Limb (tissue), 2 donors: ENCODE measurements at regions not wholly inside any gene's neighbourhood (a gene's known extent, or its start where the extent isn't known, plus 50 kb on each side); places are given as distances from the start of the nearest gene placed in this dataset.

Source experiments
- DNase-seq, 2 donors: peaks; one replicate each; pipeline ENCODE4 v3.0.0-alpha.2; 2016; ENCODE audit errors: extremely low spot score in 2 of 2

- no peak for DNase-seq
These were observed 1014.3 kb downstream of the CBLN2 start for GRCh38 chr18:71529703-71530303.

DNA sequence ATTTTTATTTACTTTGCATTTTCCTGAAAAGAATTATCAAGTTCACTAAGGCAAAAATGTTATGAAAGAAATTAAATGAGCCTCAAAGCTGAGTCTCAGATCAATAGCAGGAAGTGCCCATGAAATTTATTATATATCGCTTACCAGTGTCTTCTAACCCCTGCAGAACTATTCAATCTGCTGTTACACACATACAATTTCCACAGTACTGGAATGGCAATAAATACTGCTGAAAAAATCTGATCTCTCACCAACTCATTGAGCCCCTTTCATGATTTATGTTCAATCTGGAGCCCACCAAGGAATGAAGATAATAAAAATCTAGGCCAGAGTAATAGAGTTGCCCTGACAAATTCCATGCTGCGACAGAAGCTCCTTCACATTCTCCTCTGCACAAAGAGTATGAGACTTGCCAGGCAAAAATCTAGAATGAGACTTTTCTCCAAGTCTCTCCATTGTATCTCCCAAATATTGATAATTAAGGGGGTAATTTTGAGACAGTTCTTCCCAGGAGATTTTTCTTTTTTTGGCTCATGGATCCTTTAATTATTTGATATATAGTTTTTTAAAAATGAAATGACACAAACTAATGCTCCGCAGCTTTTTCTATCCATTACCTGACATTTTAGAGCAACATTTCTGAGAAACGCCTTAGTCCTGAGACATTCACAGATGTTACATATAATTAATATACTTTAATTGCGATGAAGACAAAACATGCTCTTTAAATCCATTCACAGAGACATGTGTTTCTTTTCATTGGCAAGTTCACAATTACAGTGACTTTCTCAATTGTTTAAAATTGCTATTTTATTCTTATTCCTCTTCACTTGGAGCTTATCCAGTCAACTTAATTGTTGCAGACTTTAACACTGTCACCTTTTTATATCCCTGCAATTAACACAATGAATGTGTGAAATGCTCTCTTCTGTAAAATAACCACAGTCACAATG, 1020.4 kb downstream of the CBLN2 start:
- no peak for DNase-seq

GRCh38 chr18:71505526-71505925, 1038.6 kb downstream of the CBLN2 start:
- no peak for DNase-seq

- no peak for DNase-seq
These were observed 1040.9 kb downstream of the CBLN2 start for GRCh38 chr18:71503222-71503621.

- DNase-seq = no peak
These were observed 1058.5 kb downstream of the CBLN2 start for GRCh38 chr18:71485611-71486010.

- no peak for DNase-seq
These were observed 1072.0 kb downstream of the CBLN2 start for GRCh38 chr18:71471963-71472725.

DNA sequence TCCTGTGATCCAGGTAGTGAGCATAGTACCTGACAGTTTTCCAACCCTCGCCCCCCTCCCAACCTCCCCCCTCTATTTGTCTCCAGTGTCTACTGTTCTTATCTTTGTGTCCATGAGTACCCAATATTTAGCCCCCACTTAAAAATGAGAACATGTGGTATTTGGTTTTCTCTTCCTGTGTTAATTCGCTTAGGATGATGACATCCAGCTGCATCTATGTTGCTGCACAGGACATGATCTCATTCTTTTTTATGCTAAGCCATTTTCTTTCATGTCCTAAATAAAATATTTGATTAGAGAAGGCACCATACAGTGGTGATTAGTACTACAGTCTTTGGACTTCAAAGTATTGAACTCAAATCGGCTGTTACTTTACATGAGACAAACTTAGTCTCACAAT, 1087.9 kb downstream of the CBLN2 start:
- DNase-seq = no peak

- no peak for DNase-seq
These were observed 1093.9 kb downstream of the CBLN2 start for GRCh38 chr18:71450257-71450656.

- no peak for DNase-seq
These were observed 1100.2 kb downstream of the CBLN2 start for GRCh38 chr18:71443706-71444480.

DNA sequence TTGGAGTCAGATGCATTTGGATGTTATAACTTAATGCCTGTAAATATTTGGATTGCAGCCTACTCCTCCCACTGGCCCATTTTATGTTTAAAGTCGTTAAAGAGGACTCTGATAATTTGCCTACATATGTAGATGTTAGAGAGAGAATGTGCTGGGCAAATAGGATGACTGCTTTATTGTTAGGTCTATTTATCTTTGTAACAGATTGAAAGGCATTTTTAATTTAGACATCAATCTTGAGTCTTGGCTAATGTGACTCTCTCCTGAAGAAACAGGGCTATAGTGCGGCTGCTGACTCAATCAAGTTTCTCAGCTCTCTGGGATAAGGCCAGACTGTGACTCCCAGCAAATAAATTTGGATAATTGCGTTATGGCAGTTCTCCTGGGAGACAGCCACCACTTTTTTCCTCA, 1101.4 kb downstream of the CBLN2 start:
- peak in 1 of 2 donors; percentile 13 for DNase-seq

- no peak for DNase-seq
These were observed 1103.0 kb downstream of the CBLN2 start for GRCh38 chr18:71441156-71441555.

GRCh38 chr18:71437511-71437910, 1106.6 kb downstream of the CBLN2 start:
- no peak for DNase-seq

DNA sequence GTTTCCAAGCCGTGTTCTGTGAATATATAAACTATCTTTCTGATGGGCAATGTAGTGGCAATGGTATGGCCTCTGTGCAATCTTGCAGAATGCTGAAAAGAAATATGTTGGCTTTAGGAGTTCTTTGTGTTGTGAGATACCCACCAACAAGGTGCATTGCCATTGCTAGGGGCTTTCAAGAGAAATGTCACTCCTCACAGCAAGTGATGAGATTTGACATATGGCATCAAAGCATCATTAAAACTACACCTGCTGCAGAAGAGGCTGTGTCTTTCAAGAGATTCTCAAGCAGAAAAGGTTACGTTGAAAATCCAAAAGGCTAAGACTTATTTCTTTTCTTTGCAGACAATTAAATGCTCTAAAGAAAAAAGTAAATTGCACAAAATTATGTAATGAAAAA, 1110.8 kb downstream of the CBLN2 start:
- DNase-seq = no peak

DNA sequence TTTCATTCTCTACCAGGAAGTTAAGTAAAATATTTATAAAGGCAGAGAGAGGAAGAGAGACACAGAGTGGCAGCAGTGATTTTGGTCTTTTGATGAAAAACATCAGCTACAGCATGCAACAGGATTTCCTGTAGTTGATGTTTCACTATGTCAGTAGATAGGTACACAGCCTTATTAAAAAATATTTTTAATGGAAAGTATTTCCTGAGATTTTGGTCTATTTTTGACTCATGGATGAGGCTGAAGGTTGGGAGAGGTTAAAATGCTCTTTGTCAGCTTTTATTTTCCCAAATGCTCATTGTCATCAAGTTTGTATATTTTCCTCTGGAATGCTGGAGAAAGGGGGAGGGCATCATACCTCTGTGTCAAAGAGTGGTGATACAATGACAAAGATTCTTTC, 1112.5 kb downstream of the CBLN2 start:
- DNase-seq = no peak

DNA sequence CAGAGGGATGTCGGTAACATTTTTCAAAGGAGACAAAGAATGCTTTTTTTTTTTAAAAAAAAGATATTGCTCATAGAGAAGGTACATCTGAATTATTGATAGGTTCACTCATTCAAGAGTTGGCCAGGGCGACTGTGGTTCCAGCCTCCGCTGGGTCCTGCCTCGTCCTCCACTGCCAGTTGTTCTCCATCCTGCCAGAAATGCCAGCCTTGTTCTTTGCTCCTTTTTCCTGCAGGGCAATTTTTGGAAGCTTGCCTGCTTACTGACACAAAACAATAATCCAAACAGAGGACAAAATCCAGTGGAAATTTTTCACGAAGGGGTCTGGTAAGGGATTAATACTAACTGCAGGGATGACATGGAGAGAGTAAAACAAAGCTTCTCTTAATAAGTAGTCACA, 1113.0 kb downstream of the CBLN2 start:
- no peak for DNase-seq

DNA sequence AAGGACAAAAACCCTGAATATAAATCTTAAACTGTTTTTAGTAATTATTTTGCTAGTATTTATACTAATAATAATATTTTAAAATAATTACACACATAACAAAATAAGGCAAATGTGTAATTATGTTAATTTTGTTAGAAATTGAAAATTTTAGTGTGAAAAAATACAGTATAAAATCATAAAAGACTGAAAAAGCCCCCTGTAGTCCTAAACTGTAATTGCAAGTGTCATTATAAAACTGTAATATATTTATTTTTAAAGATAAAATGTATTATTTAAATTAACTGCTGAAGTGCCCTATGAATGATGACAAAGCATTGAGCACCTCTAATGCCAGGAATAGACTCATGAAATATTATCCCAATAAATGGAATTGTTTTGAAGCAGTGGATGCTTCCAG, 1117.7 kb downstream of the CBLN2 start:
- no peak for DNase-seq

DNA sequence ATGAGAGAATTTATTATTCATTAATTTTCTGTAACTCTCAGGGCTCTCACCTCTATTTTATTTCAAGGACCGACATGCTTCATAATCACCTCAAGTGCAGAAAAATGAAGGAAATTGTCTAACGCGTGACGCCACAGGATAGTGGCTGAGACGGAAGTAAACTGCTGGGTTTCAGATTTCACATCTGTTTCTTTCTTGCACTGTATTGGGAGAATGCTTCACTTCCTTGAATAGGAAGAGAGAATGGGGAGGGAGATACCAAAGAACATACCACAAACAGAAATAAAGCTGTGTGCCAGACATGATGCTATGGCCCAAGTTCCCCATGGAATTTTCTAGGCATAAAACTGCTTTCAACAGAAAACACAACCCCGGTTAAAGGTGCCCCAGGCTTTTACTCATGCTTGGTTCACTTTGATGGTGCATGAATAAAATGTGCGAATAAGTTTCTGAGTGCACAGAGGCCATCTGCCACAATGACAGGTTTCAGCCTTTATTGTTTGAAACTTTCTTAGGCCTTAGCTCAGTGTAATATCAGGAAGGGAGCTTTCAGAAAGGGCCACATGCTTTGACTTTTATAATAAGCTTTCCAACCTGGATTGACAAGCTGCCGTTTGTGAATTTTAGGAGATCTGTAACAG, 1116.4 kb downstream of the SOCS6 start:
- DNase-seq = no peak

- DNase-seq = no peak
These were observed 1114.7 kb downstream of the SOCS6 start for GRCh38 chr18:71403501-71403900.

GRCh38 chr18:71398531-71398930, 1109.7 kb downstream of the SOCS6 start:
- no peak for DNase-seq

- no peak for DNase-seq
These were observed 1099.3 kb downstream of the SOCS6 start for GRCh38 chr18:71388148-71388547.
